K562 (cell line): ENCODE measurements at regions not wholly inside any gene's neighbourhood (a gene's known extent, or its start where the extent isn't known, plus 50 kb on each side); places are given as distances from the start of the nearest gene placed in this dataset.

Experiments
- ATAC-seq: fragments of 200-7000 bp; cut with Tn5 transposase; 3 replicates; pipeline ENCODE4 v1.9.1; 2020; ENCODE audit warnings: moderate library complexity
- BruUV-seq: library from RNA; stranded (reverse); fragments of 400-500 nt; replicated peaks from 2 replicates; lab custom pipeline; 2021; lab: Mats Ljungman, UMichigan
- CTCF ChIA-PET: fragments of 300-600 bp; formaldehyde crosslinking; extraction: SDS; loops from one replicate; lab custom pipeline; 2021; ENCODE audit warnings: low intra/inter-chr PET ratio; lab: Yijun Ruan, JAX
- POLR2A ChIA-PET: fragments of 300-600, 350-650 bp; sonication (Branson Sonifier 250); formaldehyde crosslinking; extraction: SDS; loops from one replicate; lab custom pipeline; 2021; ENCODE audit warnings: antibody characterized with exemption, inconsistent platforms; lab: Yijun Ruan, JAX
- DNase-seq, 4 experiments: peaks; one replicate each; pipeline versions ENCODE4 v3.0.0 to v3.0.0-alpha.2; 2011 to 2018; ENCODE audit warnings: low spot score in 3 of 4, mixed read lengths in 3 of 4; ENCODE audit errors: extremely low read depth in 1 of 4
- FAIRE-seq: peaks from 2 replicates; lab custom pipeline; 2011; peaks lifted over from hg19 to GRCh38; lab: Jason Lieb, UNC
- H2AFZ ChIP-seq: 2 replicates; pipeline ENCODE4 v1.6.0; 2011; ENCODE audit warnings: low read depth, low read length, control low read depth, inconsistent platforms
- H3K27ac ChIP-seq: fragments of 200-600 bp; 3 replicates; pipeline ENCODE4 v1.8.0; 2011; ENCODE audit warnings: low read depth, mild to moderate bottlenecking, control low read depth, inconsistent platforms, low read length, moderate library complexity, mixed read lengths; ENCODE audit errors: extremely low read depth
- H3K27me3 ChIP-seq, 2 experiments: fragments of 300-600 bp in 1 of 2; 2 replicates in 1 of 2; 3 replicates in 1 of 2; pipeline versions ENCODE4 v1.6.0 to v1.8.0; 2011; ENCODE audit warnings: inconsistent platforms in 2 of 2, low read length in 2 of 2, mild to moderate bottlenecking in 1 of 2, mixed read lengths in 1 of 2, moderate library complexity in 1 of 2; ENCODE audit not compliant: control insufficient read depth in 2 of 2, insufficient read depth in 2 of 2
- H3K36me3 ChIP-seq: fragments of 300-600 bp; 3 replicates; pipeline ENCODE4 v1.8.0; 2011; ENCODE audit warnings: mild to moderate bottlenecking, low read length, inconsistent platforms; ENCODE audit not compliant: control insufficient read depth, insufficient read depth
- H3K4me1 ChIP-seq, 2 experiments: fragments of 200-600 bp in 1 of 2; replicated peaks in 1 of 2; 2 replicates in 1 of 2; 3 replicates in 1 of 2; pipeline versions ENCODE4 v1.5.1 to v1.8.0; 2011; ENCODE audit warnings: inconsistent platforms in 2 of 2, low read length in 2 of 2, mild to moderate bottlenecking in 1 of 2, mixed read lengths in 1 of 2, moderate library complexity in 1 of 2; ENCODE audit not compliant: control insufficient read depth in 2 of 2, insufficient read depth in 2 of 2
- H3K4me2 ChIP-seq: 2 replicates; pipeline ENCODE4 v1.6.1; 2011; ENCODE audit warnings: low read length, control low read depth, inconsistent platforms, mixed read lengths; ENCODE audit not compliant: insufficient read depth
- H3K4me3 ChIP-seq: fragments of 200-600 bp; sonication (generic), shearing (Covaris generic); 2 replicates; pipeline ENCODE4 v1.5.1; 2016; ENCODE audit warnings: control low read depth, inconsistent platforms
- H3K79me2 ChIP-seq: fragments of 200-600 bp; 3 replicates; pipeline ENCODE4 v1.8.0; 2011; ENCODE audit warnings: low read length, inconsistent platforms; ENCODE audit not compliant: control insufficient read depth, insufficient read depth
- H3K9ac ChIP-seq, 2 experiments: 2 replicates each; pipeline versions ENCODE4 v1.6.0 to v1.6.1; 2011; ENCODE audit warnings: low read depth in 2 of 2, low read length in 2 of 2, control low read depth in 1 of 2, inconsistent platforms in 1 of 2, mild to moderate bottlenecking in 1 of 2, mixed read lengths in 1 of 2; ENCODE audit not compliant: insufficient read depth in 1 of 2
- H3K9me1 ChIP-seq: one replicate; pipeline ENCODE4 v1.6.0; 2011; ENCODE audit warnings: inconsistent platforms, mild to moderate bottlenecking, low read length, moderate library complexity; ENCODE audit not compliant: control insufficient read depth, insufficient read depth
- H3K9me3 ChIP-seq: replicated peaks from 2 replicates; pipeline ENCODE4 v1.5.1; 2011; ENCODE audit warnings: low read depth, low read length, inconsistent platforms; ENCODE audit not compliant: control insufficient read depth, insufficient read depth
- H4K20me1 ChIP-seq: replicated peaks from 2 replicates; pipeline ENCODE4 v1.6.1; 2011; ENCODE audit warnings: low read length, inconsistent platforms, mixed read lengths; ENCODE audit not compliant: control insufficient read depth, insufficient read depth
- BRD4 ChIP-seq: fragments of 200-600 bp; sonication (generic); IDR thresholded peaks from 2 replicates; pipeline ENCODE4 v1.6.1; 2017; ENCODE audit warnings: inconsistent platforms
- DEAF1 ChIP-seq: fragments of 450-650 bp; formaldehyde crosslinking; IDR thresholded peaks from 2 replicates; pipeline ENCODE4 v1.4.0; 2020; ENCODE audit warnings: mild to moderate bottlenecking, moderate library complexity
- FOXK1 ChIP-seq: sonication (generic); formaldehyde crosslinking; IDR thresholded peaks from 2 replicates; pipeline ENCODE4 v1.8.0; 2022; ENCODE audit warnings: missing genetic modification reagents, mild to moderate bottlenecking, borderline replicate concordance
- KDM1A ChIP-seq, 2 experiments: fragments of 450-650 bp; IDR thresholded peaks; 2 replicates each; pipeline ENCODE4 v1.6.1; 2016; ENCODE audit warnings: mild to moderate bottlenecking in 2 of 2
- NR4A1 ChIP-seq, 2 experiments: fragments of 250-450 bp in 1 of 2; fragments of 450-650 bp in 1 of 2; sonication (Bioruptor Pico) in 1 of 2; IDR thresholded peaks; 2 replicates each; pipeline versions ENCODE4 v1.4.0 to v1.6.1; 2016 to 2020; ENCODE audit warnings: mild to moderate bottlenecking in 2 of 2, missing compliant biosample characterization in 1 of 2, missing genetic modification characterization in 1 of 2, moderate library complexity in 1 of 2
- ZBTB26 ChIP-seq: fragments of 450-650 bp; formaldehyde crosslinking; IDR thresholded peaks from 2 replicates; pipeline ENCODE4 v1.4.0; 2022; ENCODE audit warnings: missing genetic modification characterization
- ZEB2 ChIP-seq: fragments of 450-650 bp; IDR thresholded peaks from 2 replicates; pipeline ENCODE4 v1.6.1; 2016
- ZNF707 ChIP-seq: fragments of 250-450 bp; sonication (Bioruptor Pico); conservative IDR thresholded peaks from 2 replicates; pipeline ENCODE4 v1.8.0; 2022; ENCODE audit warnings: inconsistent platforms, mild to moderate bottlenecking, moderate library complexity
- in situ Hi-C: fragments of 300-500 bp; cut with MboI; formaldehyde crosslinking; loops from 4 replicates; pipeline ENCODE4 v1.15.0; 2018; ENCODE audit warnings: inconsistent platforms, mixed read lengths
- intact Hi-C: fragments of 100-400 bp; cut with micrococcal nuclease; formaldehyde crosslinking; loops from 2 replicates; pipeline ENCODE4 v1.14.2; 2022

DNA sequence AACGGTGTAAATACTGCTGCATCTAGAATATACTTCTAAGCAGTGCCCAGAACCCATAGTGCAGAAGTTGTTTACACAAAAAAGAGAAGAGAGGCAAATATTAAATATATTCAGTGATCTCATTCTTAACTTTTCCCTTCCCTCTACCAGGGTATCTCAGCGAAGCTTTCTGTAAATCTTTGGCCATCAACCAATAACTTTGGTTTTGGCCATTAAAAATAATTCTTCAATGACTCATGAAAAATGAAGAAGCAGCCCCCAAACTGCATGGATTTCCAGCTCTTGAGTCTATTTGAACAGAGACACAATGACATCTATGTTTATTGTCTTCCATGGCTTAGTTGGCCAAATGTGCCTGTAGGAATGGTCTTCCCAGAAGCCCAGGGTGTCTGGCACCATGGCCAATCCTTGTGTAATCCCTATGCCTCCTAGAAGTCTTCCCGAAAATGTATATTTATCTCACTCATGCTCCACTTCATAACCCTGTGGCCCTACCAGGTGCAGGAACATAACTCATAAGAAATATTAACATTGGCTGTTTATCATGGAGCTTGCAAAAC lies 646.6 kb downstream of the TOX3 start (continued):
- TF ChIP-seq FOXK1 (no peak), ZEB2 (no peak), ZNF707 (CRISPR knock-in tag) (no peak), BRD4 (no peak), DEAF1 (no peak)

DNA sequence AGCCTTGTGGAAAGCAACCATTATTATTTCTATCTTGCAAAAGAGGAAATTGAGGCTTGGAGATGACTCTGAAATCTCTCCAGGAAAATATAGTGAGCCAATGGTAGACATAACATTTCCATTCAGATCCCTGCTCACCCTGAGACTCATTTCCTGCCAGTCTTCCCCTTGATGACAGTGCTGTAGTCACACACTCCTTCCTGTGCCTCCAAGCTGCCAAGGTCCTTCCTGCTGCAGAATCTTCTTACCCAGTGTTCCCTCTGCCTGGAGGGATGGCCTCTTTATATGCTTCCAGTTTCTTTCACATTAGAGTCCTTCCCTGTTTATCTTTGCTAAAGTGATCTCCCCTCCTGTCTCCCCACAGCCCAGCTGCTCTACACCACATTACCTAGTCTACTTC lies 648.1 kb downstream of the TOX3 start:
- Histone ChIP-seq H3K27ac (no peak overlapping the region), H3K4me1 (no peaks in the 10 kb centered on the region), H3K9me3 (no peaks in the 10 kb centered on the region), H3K4me2 (no peak overlapping the region), H3K27me3 (no peaks in the 10 kb centered on the region), H3K4me3 (no peak overlapping the region)
- no TSS peak for BruUV-seq
- in situ Hi-C loops (no loop called here), intact Hi-C loops (no loop called here)
- no peak for TF ChIP-seq KDM1A (IDR thresholded peaks at IDR 0.05)
- TF ChIP-seq NR4A1 (CRISPR knock-in tag; IDR thresholded peaks at IDR 0.05), result no peak
- TF ChIP-seq NR4A1 (tag; IDR thresholded peaks at IDR 0.05), result no peak
- no peak for TF ChIP-seq ZBTB26 (CRISPR knock-in tag)
- TF ChIP-seq, all 486 proteins: peak for 0
- no peaks in the 10 kb centered on the region for H3K79me2 ChIP-seq
- no peaks in the 10 kb centered on the region for H4K20me1 ChIP-seq
- DNase-seq (no peak), FAIRE-seq (no peak), ATAC-seq (no peak)
- no peak overlapping the region for H2AFZ ChIP-seq
- H3K9me1 ChIP-seq, result no peaks in the 10 kb centered on the region
- H3K9ac ChIP-seq, result no peak overlapping the region
- no peaks in the 10 kb centered on the region for H3K36me3 ChIP-seq
- ChIA-PET CTCF (no interaction called here), POLR2A (no interaction called here)
